G401.6 (cell line): ENCODE measurements at regions not wholly inside any gene's neighbourhood (a gene's known extent, or its start where the extent isn't known, plus 50 kb on each side); places are given as distances from the start of the nearest gene placed in this dataset.
"Not testable (repeated sequence)": the region's sequence is repeated elsewhere in the genome, so short reads cannot be mapped to it uniquely, and the experiment has no call there.

Source experiments
- FAIRE-seq: peaks from 2 replicates; lab custom pipeline; 2012; peaks lifted over from hg19 to GRCh38; lab: Jason Lieb, UNC

GRCh38 chr16:7804635-7805195 is 472.1 kb downstream of the RBFOX1 start:
- FAIRE-seq = no peak

GRCh38 chr16:7792346-7792745 is 459.7 kb downstream of the RBFOX1 start:
- no peak for FAIRE-seq

- FAIRE-seq = no peak
These were observed 458.5 kb downstream of the RBFOX1 start for GRCh38 chr16:7791028-7791590.

GRCh38 chr16:7775072-7775488 is 442.4 kb downstream of the RBFOX1 start:
- no peak for FAIRE-seq

GRCh38 chr16:7772722-7773121 is 440.1 kb downstream of the RBFOX1 start:
- FAIRE-seq = no peak

- FAIRE-seq = not testable (repeated sequence)
These were observed 436.4 kb downstream of the RBFOX1 start for GRCh38 chr16:7769091-7769490.

- FAIRE-seq = no peak
These were observed 432.5 kb downstream of the RBFOX1 start for GRCh38 chr16:7765079-7765550.

GRCh38 chr16:7763111-7763510 is 430.5 kb downstream of the RBFOX1 start:
- FAIRE-seq = no peak
